Kidney tubule cell (primary cell): ENCODE measurements at regions not wholly inside any gene's neighbourhood (a gene's known extent, or its start where the extent isn't known, plus 50 kb on each side); places are given as distances from the start of the nearest gene placed in this dataset.

Experiments
- DNase-seq: peaks from one replicate; pipeline ENCODE4 v3.0.0-alpha.2; 2018; ENCODE audit warnings: low spot score

- DNase-seq, result no peak
Measured at GRCh38 chr14:86722612-86723253, 1192.8 kb downstream of the FLRT2 start.

- DNase-seq, result no peak
Measured at GRCh38 chr14:86714575-86714974, 1184.6 kb downstream of the FLRT2 start.

GRCh38 chr14:86714153-86714552, 1184.2 kb downstream of the FLRT2 start:
- no peak for DNase-seq

- no peak for DNase-seq
Measured at GRCh38 chr14:86712727-86713126, 1182.8 kb downstream of the FLRT2 start.

GRCh38 chr14:86712176-86712575, 1182.2 kb downstream of the FLRT2 start:
- DNase-seq, result no peak

GRCh38 chr14:86708846-86709339, 1178.9 kb downstream of the FLRT2 start:
- peak; percentile 15 for DNase-seq

GRCh38 chr14:86707071-86707470, 1177.1 kb downstream of the FLRT2 start:
- DNase-seq, result no peak

- DNase-seq, result no peak
Measured at GRCh38 chr14:86683561-86683960, 1153.6 kb downstream of the FLRT2 start.

- DNase-seq, result no peak
Measured at GRCh38 chr14:86675059-86675458, 1145.1 kb downstream of the FLRT2 start.

GRCh38 chr14:86673523-86673969, 1143.6 kb downstream of the FLRT2 start:
- DNase-seq, result peak; percentile 75

- DNase-seq, result no peak
Measured at GRCh38 chr14:86672080-86672479, 1142.1 kb downstream of the FLRT2 start.

GRCh38 chr14:86665975-86666374, 1136.0 kb downstream of the FLRT2 start:
- DNase-seq, result no peak

- no peak for DNase-seq
Measured at GRCh38 chr14:86662334-86662733, 1132.4 kb downstream of the FLRT2 start.

- peak; percentile 37 for DNase-seq
Measured at GRCh38 chr14:86654558-86655184, 1124.7 kb downstream of the FLRT2 start.

GRCh38 chr14:86652526-86652925, 1122.6 kb downstream of the FLRT2 start:
- DNase-seq, result no peak

GRCh38 chr14:86646696-86647690, 1117.0 kb downstream of the FLRT2 start:
- DNase-seq, result peak; percentile 30

- DNase-seq, result no peak
Measured at GRCh38 chr14:86646125-86646524, 1116.2 kb downstream of the FLRT2 start.

- DNase-seq, result no peak
Measured at GRCh38 chr14:86641310-86641709, 1111.4 kb downstream of the FLRT2 start.

- no peak for DNase-seq
Measured at GRCh38 chr14:86640288-86640687, 1110.3 kb downstream of the FLRT2 start.

GRCh38 chr14:86639666-86640065, 1109.7 kb downstream of the FLRT2 start:
- no peak for DNase-seq

- DNase-seq, result no peak
Measured at GRCh38 chr14:86639146-86639545, 1109.2 kb downstream of the FLRT2 start.

- DNase-seq, result no peak
Measured at GRCh38 chr14:86627080-86627479, 1097.1 kb downstream of the FLRT2 start.
